Head of caudate nucleus (tissue), 42 donors: ENCODE measurements at regions not wholly inside any gene's neighbourhood (a gene's known extent, or its start where the extent isn't known, plus 50 kb on each side); places are given as distances from the start of the nearest gene placed in this dataset.

ENCODE experiments used
- DNase-seq, 42 donors: peaks; one replicate each; pipeline versions ENCODE4 v3.0.0 to v3.0.0-alpha.2; 2020 to 2021; ENCODE audit warnings: mixed read lengths in 7 of 42
- intact Hi-C: fragments of 100-400 bp; cut with DNase I; formaldehyde crosslinking; loops from one replicate; pipeline ENCODE4 v1.15.0; 2022

DNA sequence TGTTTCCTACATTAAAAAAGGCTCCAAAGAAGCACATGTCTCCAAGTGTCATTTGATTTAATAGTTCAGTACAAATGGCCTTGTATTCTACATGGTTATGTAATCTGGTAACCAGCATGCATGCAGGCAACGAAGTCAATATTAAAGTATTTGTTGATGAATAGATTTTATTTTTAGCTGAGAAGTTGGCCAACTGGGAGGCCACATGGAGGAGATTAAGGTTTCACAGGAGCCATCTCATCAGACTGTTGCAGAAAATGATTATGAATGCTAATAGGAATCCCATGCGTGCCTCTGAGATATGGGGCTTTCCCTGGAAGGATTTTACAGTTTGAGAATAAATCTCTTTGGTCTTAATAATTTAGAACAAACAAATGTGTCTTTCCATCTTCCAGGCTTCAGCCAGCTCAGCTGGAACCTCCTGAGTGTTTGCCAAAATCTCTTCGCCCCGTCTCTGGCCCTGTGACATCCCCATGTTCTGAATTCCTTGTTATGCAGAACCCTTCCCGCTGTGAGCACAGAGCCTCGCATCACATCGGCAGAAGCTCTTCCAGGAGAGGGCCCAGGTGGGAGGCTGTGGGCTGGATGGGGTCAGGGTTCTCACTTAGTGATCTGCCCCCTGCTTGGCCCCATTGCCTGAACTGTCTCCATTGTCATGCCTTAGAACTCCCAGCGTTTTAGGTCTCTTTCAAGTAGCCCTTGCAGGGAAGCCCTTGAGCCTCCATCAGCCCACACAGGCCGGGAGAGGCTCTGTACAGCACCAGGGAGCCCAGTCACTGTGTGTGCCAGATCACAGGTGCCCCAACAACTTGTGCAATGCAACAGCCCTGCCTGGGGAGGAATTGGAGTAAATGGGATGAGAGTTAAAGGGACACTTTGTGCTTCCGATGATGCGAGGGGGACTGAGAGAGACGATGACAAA, 190.5 kb upstream of the TWIST2 start:
- DNase-seq, result no peak
- intact Hi-C loops, result no loop called here

DNA sequence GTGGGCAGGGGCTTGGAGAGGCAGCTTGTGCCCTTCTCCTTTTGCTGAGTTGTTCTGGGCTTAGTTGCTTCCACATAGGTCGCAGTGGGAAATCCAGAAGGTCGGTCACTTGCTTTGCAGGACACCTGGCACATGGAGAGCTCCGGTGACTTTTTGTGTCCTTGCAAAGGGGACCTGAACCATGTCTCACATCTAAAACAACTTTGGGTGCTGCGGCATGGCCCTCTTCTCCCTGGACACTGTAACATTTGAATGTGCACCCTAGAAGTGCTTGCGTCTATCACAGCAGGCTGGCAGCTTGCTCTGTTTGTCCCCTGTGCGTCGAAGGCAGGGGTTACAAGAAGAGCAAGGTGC, 189.9 kb upstream of the TWIST2 start:
- intact Hi-C loops, result no loop called here
- DNase-seq, result no peak

DNA sequence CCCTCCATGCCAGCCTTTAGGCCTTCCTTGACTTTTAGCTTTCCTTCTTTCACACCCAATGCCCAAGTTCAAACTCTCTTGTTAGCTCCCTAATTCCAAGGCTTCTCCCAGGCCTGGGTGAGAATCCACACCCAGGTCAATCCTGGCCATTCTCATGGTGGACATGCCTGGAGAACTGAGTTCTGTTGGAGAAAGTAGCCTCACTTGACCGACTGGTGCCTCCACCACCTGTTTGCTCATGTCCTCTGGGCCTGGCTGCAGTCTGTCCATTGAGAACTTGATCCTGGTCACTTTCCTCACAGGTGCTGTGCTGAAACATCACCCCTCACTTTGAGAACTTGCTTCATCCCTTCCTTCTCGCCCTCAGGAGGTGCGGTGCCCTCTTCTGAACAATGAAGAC, 189.1 kb upstream of the TWIST2 start:
- DNase-seq, result no peak
- intact Hi-C loops, result no loop called here

DNA sequence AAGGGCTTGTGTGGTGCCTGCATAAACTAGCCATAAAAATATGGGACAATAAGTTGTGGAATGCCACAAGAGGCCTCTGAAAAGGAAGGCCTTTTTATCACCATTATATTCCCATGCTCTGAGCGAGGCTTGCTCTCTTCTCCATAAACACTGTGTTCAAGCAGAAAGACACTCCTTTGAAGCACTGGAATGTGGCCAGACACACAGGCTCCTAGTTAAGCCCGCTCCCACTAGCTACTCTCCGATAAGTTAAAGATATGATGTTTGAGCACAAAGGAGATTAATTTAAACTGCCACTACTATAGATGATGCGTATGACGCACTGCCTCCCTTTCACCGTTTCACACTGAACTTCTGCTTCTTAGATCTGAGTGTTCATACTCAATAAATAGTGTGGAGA, 188.7 kb upstream of the TWIST2 start:
- intact Hi-C loops, result no loop called here
- DNase-seq, result no peak

DNA sequence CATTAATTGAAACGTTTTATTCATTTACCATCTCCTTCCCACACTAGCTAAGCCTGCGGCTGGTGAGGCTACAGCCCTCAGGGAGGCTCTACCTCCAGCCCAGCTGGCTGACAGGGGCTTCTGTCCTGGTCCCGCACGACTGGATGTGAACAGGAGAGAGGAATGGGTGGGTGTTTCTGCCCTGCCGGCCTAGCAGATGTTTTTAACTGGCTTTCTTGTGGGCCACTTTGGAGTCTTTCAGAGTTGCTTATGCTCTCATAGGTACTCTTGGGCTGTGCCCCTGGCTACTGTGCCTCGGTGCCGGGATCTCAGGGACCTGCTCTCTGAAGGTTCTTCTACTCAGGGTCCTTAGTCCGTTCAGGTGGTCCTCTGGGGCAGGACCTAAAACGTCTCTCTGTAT, 184.3 kb upstream of the TWIST2 start:
- DNase-seq, result no peak
- intact Hi-C loops, result no loop called here

DNA sequence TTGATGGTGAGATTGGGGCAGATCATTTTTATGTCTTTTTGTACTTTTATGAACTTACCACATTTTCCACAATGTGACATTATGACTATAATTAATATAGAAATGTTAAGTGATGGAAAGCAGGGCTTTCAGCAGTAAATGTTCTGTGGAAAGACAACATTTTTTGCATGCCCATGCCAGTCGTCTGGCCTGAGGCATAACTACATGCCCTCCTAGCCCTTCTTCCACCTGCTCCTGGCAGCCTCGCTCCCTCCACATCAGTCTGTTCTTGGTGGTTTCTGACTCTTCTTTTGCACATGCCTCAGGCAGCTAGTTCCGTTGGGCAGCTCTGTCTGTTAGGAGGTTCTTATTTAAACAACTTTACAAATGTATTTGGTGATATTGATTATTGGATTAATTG, 182.0 kb upstream of the TWIST2 start:
- intact Hi-C loops, result no loop called here
- no peak for DNase-seq

DNA sequence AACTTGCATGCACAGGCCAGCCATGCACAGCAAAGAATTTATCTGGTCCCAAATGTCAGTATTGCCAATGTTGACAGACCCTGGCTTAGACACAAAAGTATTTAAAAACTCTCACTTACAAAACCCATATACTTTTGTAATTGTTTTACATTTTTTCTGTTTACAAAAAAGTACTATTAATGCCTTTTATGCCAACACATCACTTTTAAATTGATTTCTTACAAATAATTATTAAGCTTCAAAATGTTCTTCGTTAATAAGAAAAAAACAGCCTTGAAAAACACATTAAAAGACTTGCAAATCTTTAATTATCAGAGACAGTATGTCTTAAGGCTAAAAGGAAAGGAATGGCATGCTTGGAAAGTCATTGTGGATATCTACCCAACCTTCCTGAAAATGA, 181.3 kb upstream of the TWIST2 start:
- DNase-seq, result no peak
- intact Hi-C loops, result no loop called here

DNA sequence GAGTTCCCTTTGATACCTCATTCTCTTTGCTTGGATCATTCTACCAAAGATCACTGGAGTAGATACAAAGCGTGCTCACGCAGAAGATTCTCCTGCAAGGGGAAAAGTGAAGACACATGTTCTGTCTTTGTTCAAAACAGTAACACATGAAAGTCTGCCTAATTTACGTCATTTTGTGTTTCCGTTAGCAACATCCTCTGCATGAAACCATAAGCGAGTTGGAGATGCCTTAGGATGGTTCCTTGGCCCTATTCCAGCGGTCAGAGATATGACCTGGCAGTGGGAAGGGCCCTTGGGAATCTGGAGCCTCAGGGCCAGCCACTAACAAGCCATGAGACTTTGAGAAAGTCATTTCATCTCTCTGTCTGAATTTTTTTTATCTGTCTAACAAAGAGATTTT, 180.9 kb upstream of the TWIST2 start:
- intact Hi-C loops, result no loop called here
- DNase-seq, result no peak

DNA sequence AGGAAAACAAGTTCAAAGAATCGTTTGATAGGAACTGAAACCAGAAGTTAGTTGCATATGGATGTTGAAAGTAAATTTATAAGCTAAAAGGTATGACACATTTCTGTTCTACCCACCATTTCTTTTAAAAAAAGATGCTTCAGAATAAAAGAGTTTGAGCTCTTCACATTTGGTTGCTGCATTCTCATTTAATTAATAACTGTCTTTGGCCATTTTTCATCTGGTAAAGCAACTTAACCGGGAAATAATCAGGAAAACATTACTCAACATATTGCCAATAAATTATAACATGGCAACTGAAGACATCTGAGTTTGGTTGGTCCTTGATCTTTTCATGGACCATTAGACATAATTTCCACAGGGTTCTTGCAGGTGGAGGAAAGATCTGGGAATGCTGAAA, 180.2 kb upstream of the TWIST2 start:
- no peak for DNase-seq
- intact Hi-C loops, result no loop called here

DNA sequence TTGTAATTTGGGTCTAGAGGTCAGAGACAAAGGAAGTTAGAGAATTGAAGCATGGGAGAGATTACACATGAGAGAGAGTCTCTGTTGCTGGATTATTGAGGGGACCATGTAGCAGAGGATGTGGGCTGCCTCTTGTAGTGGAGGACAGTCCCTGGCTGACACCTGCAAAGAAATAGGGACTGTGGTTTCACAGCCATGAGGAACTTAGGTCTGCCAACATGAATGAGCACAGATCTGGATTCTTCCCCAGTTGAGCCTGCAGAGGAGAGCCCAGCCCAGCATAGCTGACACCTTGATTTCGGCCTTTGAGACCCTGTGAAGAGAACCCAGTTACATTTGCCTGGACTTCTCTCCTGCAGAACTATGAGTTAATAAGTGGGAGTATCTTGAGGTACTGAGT, 179.5 kb upstream of the TWIST2 start:
- intact Hi-C loops, result no loop called here
- DNase-seq, result no peak

DNA sequence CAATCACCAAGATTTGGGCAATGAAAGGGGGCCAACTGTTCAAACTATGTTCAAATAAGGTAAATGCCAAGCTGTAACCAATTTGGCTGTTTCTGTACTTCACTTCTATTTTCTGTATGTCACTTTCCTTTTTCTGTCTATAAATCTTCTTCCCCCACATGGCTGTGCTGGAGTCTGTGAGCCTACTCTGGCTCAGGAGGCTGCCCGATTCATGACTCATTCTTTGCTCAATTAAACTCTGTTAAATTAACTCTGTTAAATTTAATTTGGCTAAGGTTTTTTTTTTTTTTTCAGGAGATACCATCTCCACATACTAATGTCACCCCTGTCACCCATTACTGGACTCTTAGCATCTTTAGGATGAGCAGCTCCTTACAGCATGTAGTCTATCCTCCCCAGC, 178.8 kb upstream of the TWIST2 start:
- DNase-seq, result no peak
- intact Hi-C loops, result no loop called here

DNA sequence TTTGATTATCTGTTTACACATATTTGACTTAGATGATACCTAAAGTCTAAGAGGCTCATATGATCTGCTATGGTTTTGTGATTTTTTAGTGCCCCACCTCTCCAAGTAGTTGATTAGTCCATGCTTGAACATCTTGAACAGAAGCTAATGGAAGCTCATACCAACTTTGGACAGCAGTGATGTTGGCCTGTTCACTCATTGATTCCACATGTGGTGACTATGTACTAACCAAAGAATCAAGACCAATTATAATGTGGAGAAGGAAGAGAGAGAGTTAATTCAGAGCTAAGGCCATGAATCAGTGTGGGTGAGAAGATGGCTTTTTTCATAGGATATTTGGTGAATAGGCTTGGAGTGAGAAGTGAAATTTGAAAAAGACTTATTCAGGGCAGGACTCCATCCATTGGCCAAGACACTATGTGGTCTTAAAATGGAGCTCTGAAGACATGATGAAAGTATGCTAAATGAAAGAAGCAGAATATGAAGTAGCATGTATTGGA, 178.3 kb upstream of the TWIST2 start:
- DNase-seq, result no peak
- intact Hi-C loops, result no loop called here

DNA sequence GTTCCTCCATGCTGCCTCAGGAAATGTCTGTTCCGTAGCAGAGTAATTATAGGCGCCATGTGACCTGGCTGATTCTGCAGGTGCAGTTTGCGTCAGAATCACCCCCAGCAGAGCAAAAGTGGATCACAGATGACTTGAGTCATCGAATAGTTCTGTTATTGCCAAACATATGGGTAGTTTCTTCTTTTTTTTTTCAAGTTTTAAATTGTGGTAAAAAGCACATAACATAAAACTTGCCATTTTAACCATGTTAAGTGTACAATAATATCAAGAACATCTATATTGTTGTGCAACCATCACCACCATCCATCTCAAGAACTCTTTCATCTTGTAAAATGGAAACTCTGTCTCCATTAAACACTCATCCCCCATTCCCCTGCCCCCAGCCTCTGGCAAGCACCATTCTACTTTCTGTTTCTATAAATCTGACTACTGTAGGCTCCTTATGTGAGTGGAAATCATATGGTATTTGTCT, 177.7 kb upstream of the TWIST2 start:
- DNase-seq, result peak in 1 of 42 donors; percentile 26
- intact Hi-C loops, result no loop called here

DNA sequence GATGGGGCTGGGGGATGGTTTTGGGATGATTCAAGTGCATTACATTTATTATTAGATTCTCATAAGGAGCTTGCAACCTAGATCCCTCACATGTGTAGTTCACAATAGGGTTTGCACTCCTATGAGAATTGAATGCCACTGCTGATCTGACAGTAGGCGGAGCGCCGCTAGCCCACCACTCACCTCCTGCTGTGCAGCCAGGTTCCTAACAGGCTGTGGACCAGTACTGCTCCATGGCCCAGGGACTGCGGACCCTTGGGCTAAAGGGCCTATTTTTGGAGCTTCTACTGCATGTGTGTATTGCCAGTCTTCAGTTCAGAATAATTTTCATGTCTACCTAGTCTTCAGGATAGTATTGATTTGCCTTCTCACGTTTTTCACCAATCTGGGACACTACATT, 165.3 kb upstream of the TWIST2 start:
- peak in 2 of 42 donors; percentile 16 to 24 for DNase-seq

DNA sequence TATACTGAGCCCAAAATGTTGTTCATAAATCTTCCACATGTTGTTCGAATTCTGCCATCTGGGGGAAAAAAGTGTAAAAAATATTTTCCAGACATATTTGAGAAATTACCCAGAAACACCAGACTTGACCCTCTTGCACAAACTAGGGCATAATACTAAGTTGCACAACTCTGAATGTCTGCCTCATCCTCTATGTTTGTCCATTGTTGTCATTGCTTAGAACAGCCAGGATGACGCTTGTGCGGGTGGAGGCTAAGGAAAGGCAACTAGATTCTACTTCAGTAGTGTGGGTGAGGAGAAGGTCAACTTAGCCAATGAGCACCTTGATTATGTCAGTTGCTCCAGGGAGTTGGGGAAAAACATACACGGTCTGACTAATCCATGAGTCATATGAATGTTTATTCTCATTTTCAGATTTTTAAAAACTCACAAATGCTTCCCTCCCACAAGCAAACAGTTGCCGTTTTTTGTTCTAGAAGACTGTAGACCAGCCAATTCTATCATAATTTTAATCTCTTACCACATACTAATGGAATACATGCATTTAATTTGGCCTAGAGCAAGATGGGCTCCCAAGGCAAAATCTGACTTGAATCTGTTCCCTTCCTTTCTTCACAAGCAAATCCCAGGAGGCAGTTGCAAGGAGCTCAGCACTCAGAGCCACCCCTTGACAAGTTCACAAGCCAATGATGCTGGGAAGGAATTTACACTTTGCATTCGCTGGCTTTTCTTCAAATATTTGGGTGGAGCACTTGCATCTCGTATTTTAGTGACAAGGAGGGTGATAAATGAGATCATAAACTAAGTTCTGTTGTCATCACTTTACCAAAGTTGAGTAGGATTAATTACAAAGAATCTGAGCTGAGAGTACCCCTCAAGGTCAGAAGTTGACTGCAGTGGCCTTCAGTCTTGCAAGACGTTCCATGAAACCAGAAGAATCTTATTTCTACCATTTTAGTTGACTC, 163.2 kb upstream of the TWIST2 start:
- intact Hi-C loops, result no loop called here
- DNase-seq, result peak in 1 of 42 donors; percentile 17

More for the DNA sequence above, 165.3 kb upstream of the TWIST2 start:
- intact Hi-C loops, result no loop called here

DNA sequence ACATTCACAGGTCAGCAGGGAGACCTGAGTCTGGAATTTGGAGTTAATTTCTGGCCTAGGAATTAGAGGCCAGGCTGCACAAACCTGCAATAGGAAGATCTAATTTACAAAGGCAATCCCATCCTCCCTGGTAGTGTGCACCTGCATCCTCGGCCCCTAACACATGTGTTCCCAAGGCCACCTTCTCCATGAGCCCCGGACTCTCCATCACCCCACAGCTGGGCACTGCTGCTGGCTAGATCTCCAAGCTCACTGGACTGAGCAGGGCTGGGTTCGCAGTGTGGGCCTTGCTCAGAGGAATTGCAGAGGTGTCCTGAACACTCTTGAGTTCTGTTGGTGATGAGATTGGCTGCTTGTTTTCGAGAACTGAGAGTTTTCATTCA, 162.6 kb upstream of the TWIST2 start:
- DNase-seq, result peak in 1 of 42 donors; percentile 35
- intact Hi-C loops, result no loop called here

DNA sequence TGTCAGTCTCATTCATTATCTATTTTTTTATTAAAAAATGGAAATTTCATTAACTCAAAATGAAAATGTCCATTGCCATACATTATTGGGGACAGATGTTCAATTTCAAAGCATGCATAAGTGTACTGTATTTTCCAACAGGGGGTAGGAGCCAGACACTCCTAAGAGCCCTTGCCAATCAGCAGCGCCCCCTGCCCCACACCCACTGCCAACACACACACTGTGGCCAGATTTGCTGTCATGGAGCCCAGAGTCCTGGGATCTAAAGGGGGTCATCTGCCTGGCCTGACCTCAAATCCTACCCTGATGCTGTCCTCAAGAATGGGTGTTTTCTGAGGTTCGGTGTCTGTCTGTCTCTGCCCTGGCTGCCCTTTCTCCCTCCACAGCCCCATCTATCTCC, 162.2 kb upstream of the TWIST2 start:
- no peak for DNase-seq
- intact Hi-C loops, result no loop called here

DNA sequence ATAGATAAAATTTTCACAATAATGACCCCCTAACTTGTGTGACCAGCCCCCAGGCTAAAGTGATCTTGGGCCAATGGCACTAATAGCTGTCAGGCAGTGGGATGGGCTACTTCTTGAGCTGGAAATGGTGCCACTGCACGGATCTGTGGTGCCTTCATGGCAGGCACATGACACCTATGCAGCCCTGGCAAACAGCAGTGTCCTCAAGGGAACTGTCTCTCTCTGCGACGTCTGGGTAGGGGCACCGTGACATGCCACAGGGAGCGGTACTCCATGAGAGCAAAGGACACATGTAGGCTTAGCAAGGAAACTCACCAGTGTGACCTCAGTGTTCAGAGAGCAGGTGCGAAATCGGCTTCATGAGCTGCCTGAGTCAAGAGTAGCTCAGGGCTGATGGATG, 161.7 kb upstream of the TWIST2 start:
- intact Hi-C loops, result no loop called here
- no peak for DNase-seq

DNA sequence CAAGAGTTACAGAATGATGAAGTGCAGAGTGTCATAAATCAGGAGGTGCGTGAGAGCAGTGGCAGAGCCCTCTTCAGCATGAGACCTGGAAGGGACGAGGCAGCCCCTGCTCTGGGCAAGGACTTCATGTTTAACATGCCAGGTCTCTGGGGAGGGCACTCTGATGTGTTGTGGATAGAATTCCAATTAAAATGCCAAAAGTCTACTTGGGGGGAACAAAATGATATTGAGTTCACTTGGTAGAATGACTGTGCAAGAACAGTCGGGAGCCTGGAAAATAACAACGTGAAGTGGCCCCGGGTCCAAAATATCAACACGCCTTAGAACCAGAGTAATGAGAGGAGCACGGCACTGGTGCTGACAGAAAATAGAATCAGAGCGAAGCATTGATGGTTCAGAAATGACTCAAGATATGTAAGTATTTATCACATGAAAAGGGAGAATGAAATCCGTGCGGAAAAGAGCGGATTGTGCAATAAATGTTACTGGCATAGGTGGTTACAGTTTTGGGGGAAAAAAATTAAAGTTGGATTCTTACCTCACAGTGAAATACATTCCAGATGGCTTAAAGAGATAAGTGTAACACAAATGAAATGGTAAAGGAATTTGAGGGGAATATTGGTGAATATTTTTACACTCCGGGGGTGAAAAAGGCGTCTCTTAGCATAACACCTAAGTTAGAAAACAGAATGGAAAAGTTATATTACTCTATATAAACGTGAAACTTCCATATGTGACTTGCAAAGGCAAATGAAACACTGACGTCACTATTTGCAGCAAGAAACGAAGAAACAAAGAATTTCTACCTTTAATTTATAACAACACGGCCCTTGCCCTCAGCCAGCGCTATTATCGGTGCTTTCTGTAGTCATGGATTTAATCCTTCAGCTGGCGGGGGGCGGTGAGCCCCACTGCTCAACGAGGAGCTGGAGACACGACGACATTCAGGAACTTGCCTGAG, 159.4 kb upstream of the TWIST2 start:
- intact Hi-C loops, result no loop called here
- DNase-seq, result no peak
